Stimulated activated CD8-positive, alpha-beta memory T cell treated with anti-CD3 and anti-CD28 coated beads, Interleukin-2, amount 100 ng/mL, for 1 hour (primary cell): ENCODE measurements at regions not wholly inside any gene's neighbourhood (a gene's known extent, or its start where the extent isn't known, plus 50 kb on each side); places are given as distances from the start of the nearest gene placed in this dataset.
"Not testable (repeated sequence)": the region's sequence is repeated elsewhere in the genome, so short reads cannot be mapped to it uniquely, and the experiment has no call there.

Experiments
- DNase-seq, 2 donors: peaks; one replicate each; pipeline ENCODE4 v3.0.0-alpha.2; 2020; ENCODE audit warnings: low read depth in 2 of 2

GRCh38 chr16:87095271-87095670 lies 221.9 kb downstream of the C16orf95 start:
- no peak for DNase-seq

DNA sequence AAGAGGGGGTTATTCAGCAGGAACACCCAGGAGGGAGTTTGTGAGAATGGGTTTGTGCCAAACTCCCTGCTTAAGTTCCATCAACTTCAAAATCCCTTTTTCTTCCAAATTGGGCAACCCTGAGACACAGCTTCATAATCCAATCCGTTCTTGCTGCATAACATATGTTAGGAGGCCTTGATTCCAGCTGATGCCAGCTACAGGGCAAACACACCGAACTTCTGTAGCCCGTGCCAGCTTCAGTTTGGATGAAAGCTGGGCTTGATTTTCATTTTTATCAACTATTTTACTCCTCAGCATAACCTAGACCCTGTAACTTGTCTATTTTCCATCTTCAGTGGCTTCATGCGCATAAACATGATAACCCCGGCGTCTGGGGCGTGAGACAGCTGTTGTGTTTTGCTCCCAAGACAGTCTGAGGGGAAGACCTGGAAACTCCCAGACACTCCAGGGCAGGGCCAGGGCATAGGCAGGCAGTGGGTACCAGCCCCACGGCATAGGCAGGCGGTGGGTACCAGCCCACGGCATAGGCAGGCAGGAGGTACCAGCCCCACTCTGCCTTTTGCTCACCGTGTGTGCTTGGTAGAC lies 220.4 kb downstream of the C16orf95 start:
- no peak for DNase-seq

GRCh38 chr16:87098361-87098760 lies 218.8 kb downstream of the C16orf95 start:
- DNase-seq, result no peak

DNA sequence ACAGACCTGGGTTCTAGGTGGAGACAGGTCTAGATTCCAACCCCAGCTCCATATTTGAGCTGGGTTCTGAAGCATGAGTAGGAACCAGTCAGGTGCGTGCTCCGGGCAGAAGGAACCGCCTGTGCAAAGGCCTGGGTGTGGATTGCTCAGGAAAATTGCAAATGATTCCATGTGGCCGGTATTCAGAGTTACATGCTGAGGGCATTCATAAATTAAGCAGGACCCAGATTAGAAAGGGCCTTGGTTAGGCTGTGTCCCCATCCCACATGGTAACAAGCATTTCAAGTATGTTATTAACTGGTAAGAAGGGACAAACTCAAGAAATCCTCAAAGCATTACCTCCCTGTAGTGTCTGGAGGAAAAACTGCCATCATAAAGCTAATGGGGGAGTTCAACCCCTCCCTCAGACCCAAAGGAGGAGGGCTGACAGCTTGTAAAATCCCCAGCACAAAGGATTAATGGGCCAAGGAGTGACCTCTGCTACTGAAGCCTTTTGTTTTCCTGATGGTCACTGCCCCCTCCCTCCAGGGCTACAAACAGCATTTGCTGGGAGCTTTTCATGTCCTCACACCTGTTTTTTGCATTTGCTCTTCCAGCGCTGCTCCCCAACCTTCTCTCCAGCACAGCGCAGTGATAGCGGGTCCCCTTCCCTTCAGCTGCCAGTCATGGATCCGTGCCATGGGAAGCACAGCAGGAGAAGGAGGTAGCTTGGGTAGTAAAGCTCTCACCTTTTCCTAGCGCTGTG lies 218.0 kb downstream of the C16orf95 start:
- DNase-seq, result no peak

- no peak for DNase-seq
These were observed 216.7 kb downstream of the C16orf95 start for GRCh38 chr16:87100306-87101058.

- no peak for DNase-seq
These were observed 215.3 kb downstream of the C16orf95 start for GRCh38 chr16:87101903-87102302.

GRCh38 chr16:87107201-87107600 lies 210.0 kb downstream of the C16orf95 start:
- DNase-seq, result no peak

DNA sequence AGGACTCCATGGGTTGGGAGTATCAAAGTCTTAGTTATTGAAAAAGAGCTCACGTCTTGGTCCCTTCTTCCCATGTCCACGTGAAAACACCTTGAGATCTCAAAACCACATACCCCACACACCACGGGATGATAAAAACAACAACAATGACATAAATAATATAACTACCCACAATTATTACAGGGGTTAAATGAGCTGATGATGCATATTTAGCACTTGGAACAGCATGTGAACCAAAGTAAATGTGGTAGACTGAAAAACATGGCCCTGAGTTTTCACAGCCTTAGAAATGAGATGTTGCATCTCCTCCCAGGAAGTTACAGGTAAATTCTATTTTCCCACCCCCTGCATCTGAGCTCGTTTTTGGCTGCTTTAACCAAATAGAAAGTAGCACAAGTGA lies 208.9 kb downstream of the C16orf95 start:
- DNase-seq, result no peak

DNA sequence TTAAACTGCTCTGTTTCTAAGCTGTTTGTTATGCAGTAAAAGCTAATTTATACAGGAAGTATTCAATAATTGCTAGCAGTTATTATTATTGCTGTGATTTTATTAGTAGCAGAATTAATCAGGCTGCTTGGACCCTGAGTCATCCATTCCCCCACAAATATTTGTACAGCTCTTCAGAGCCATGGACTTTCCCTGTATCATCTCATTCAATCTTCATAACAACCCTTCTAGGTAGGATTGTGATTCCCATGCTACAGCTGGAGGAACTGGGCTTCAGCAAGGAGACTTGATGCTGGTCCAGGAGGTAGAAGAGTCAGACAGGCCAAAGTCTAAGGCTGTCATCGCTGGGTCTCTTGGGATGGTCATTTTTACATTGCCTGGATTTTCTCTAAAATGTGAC lies 208.3 kb downstream of the C16orf95 start:
- no peak for DNase-seq

- no peak for DNase-seq
These were observed 202.4 kb downstream of the C16orf95 start for GRCh38 chr16:87114832-87115231.

DNA sequence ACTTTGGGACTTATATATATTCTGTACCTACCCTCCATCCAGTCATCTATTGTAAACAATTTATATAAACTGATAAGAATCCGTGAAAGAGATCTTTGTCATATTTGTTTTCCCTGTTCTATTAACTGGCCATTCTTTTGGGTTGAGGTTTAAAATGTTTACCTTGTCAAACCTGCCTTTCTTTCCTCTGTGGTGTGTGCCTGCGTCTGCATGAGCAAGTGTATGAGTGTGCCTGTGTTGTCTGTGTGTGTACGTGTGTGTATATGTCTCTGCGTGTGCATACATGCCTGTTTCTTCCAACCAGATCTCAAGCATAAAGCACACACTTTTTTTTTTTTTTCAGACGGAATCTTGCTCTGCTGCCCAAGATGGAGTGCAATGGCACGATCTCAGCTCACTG lies 201.5 kb downstream of the C16orf95 start:
- no peak for DNase-seq

GRCh38 chr16:87117936-87118335 lies 199.3 kb downstream of the C16orf95 start:
- DNase-seq, result no peak

DNA sequence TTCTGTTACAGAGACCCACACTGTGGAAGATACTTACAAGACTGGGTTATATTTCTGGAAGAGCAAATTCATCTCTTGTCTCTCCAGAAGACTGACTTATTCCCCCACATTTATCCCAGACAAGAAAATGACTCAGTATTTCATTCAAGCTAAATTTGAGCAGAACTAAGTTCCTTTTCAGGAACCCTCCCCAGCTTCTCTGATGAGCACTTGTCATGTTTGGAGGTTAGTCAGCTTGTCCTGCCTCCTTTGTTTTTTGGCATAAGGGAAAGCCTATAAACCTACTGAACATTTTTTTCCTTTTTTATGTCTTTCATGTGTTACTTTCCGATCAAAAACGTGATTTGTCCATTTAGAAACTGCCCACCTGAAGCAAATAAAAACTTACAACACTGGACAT lies 198.0 kb downstream of the C16orf95 start:
- DNase-seq, result no peak

GRCh38 chr16:87119748-87120147 lies 197.4 kb downstream of the C16orf95 start:
- no peak for DNase-seq

DNA sequence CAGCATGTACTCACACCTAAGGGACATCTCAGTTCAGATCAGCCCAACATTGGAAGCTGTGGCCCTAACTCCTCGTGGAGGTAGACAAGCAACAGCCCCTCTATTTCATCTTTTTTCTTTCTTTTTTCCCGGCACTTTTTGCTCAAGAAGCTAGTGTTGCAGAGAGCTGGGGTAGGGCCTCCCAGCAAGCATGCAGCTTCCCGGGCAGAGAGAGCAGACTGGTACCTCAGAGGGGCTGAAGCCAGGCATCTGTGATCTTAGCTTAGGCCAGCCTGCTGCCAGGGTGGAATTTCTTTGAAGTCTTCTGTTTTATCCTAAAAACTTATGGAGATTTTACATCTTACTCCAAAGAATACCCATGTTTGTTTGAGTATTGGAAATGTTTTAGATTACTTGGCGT lies 195.4 kb downstream of the C16orf95 start:
- DNase-seq, result no peak

GRCh38 chr16:87123356-87124001 lies 193.7 kb downstream of the C16orf95 start:
- no peak for DNase-seq

GRCh38 chr16:87124405-87124804 lies 192.8 kb downstream of the C16orf95 start:
- DNase-seq, result not testable (repeated sequence)

DNA sequence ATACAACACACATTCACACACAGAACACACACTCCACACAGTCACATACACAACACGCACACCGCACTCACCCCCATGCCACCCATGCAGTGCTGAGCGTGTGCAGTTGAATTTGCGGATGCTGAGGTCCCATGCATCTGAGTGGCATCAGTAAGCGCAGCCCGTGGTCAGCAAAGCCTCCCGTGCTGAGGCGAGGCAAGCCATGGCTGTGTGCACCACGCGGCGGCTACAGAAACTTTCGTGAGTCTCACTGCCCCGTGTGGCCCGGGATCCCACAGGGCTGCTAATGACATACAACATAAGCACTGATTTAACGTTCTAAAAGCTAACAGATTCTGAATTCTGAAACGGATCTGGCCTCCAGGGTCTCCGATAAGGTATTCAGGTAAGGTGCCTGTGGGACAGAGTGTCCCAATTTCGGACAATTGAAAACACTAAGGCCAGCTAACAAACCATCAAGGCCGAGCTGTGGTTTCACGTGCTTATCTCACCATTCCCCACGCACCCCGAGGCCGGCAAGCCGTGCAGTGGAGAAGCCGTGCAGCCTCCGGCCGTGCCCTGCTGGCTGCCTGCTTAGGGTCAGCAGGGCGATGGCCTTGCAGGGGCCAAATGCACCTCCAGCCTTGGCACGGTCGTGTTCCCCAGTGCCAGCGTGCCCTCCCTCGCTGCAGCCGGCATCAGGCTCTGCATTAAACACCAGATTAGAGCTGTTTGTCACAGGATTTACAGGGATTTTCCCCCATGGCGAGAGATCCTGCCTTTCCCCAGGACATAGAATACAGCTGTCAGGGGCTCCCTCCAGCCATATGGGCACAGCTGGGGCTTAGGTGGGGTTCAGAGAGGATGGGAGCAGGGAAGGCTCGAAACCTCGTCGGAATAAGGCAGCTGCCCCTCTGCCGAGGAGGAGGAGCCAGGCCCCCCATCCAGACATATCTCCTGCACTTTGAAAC lies 191.7 kb downstream of the C16orf95 start:
- no peak for DNase-seq

GRCh38 chr16:87126403-87127025 lies 190.7 kb downstream of the C16orf95 start:
- no peak for DNase-seq

DNA sequence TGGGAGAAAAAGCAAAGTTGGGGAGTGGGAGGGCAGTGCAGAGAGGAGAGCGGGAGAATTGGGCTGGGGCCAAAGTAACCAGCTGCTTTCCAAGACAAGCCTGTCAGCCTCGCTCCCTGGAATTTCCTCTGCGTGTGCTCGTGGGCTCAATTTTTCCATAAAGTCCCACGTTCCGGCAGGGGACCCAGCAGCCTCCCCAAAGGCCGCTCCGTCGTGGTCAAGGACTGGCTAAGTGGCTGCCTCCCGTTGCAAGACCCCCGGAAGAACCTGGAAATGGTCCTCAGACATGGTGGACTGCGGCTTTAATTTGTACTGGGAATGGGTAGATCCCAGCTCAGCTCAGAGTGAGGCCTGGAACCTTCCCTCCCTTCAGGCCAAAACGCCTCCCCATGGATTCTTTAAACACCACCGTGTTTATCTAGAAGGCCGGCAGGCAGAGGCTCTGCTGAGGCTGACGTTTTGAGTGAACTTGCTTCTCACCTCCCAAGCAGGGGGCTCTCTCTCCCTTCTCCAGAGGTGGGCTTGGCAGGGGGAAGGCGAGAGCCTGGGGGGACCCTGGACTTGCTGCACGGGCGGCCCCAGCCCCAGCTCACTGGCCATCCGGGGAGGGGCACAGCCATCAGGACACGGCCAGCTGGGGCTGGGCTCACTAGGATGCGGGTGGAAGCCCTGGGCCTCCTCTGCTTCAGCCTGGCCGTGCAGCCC lies 190.0 kb downstream of the C16orf95 start:
- no peak for DNase-seq
